ENCODE measurements at regions not wholly inside any gene's neighbourhood (a gene's known extent, or its start where the extent isn't known, plus 50 kb on each side); places are given as distances from the start of the nearest gene placed in this dataset.

DNA sequence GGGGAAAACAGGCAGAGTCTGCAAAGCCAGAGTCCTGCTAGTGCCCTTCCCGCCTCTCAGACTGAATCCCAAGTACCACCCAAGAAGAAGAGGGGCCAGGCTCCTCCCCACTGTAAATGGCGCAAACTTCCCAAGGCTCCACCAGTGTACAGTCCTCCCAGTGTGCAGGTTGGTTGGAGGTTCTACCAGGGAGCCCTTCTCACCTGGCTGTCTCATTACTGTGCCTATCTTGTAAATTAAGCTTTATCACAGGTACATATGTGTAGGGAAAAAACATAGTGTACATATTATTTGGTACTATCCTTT, 189.7 kb downstream of the FSCB start:
- no peaks in the 10 kb centered on the region for H3K36me3 ChIP-seq
- H3K27me3 ChIP-seq = no peaks in the 10 kb centered on the region
- intact Hi-C loops (cut with DNase I) = no loop called here
- TF ChIP-seq, protein P1, sequence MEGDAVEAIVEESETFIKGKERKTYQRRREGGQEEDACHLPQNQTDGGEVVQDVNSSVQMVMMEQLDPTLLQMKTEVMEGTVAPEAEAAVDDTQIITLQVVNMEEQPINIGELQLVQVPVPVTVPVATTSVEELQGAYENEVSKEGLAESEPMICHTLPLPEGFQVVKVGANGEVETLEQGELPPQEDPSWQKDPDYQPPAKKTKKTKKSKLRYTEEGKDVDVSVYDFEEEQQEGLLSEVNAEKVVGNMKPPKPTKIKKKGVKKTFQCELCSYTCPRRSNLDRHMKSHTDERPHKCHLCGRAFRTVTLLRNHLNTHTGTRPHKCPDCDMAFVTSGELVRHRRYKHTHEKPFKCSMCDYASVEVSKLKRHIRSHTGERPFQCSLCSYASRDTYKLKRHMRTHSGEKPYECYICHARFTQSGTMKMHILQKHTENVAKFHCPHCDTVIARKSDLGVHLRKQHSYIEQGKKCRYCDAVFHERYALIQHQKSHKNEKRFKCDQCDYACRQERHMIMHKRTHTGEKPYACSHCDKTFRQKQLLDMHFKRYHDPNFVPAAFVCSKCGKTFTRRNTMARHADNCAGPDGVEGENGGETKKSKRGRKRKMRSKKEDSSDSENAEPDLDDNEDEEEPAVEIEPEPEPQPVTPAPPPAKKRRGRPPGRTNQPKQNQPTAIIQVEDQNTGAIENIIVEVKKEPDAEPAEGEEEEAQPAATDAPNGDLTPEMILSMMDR (IDR thresholded peaks at IDR 0.05) = no peak
- no peak for TF ChIP-seq POLR2A (IDR thresholded peaks at IDR 0.05)
- WGBS, 2 donors = 79 to 86% methylated on average over 2 of the region's 2 CpGs
- H3K4me3 ChIP-seq (replicated peaks in 1 of 3) = no peak overlapping the region
- H3K4me1 ChIP-seq = no peaks in the 10 kb centered on the region
- no peak for DNase-seq
- H3K27ac ChIP-seq = no peak overlapping the region
- no peaks in the 10 kb centered on the region for H3K9me3 ChIP-seq

DNA sequence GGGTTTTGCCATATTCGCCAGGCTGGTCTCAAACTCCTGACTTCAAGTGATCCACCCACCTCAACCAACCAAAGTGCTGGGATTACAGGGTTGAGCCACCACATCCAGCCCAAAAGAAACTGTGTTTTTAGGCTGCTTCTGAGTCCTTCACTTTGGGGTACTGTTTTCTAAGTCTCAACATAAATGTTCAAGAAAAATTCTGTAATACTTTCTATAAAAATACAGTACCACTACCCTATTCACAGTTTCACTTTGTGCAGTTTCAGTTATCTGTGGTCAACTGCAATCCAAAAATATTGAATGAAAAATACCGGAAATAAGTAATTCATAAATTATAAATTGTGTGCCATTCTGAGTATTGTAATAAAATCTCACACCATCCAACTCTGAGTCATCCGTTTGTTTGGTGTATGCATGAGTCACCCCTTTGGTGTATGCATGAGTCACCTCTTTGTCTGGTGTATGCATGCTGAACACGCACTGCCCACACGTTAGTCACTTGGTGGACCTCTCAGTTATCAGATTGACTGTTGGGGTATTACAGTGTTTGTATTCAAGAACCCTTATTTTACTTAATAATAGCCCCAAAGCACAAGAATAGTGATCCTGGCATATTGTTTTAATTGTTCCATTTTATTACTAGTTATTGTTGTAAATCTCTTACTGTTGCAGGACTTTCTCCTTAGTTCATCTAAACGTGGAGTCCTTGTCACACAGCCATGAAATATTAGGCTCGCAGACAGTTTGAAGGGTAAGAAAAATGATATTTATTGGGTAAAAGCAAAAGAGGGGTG, 190.2 kb downstream of the FSCB start:
- 73 to 80% methylated on average over 7 of the region's 7 CpGs for WGBS, 2 donors
- H3K4me1 ChIP-seq = no peaks in the 10 kb centered on the region
- no peak for TF ChIP-seq POLR2A (IDR thresholded peaks at IDR 0.05)
- TF ChIP-seq, protein P1 (IDR thresholded peaks at IDR 0.05) = no peak
- H3K27me3 ChIP-seq = no peaks in the 10 kb centered on the region
- no peak overlapping the region for H3K27ac ChIP-seq
- no peaks in the 10 kb centered on the region for H3K36me3 ChIP-seq
- H3K4me3 ChIP-seq (replicated peaks in 1 of 3) = no peak overlapping the region
- no peak for DNase-seq
- H3K9me3 ChIP-seq = no peaks in the 10 kb centered on the region
- intact Hi-C loops (cut with DNase I) = no loop called here

DNA sequence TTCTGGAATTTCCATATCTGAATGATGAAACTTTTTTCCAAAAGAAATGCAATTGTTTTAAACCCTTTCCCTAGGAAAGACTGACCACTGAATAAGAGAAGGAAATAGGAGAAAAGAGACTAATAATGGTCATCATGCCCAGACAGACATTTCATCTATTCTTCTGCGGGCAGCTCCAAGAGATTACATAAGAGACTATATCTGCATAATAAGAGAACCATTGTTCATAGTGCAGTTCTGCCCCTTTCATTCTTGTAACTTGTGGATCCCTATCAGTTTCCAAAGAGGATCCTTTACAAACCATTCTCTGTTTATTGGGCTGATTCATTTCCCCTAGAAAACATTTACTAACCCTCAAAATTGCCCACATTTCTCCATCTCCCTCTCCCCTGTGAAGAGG, 197.8 kb downstream of the FSCB start:
- 93 to 98% methylated on average over 1 of the region's 1 CpG for WGBS, 2 donors

DNA sequence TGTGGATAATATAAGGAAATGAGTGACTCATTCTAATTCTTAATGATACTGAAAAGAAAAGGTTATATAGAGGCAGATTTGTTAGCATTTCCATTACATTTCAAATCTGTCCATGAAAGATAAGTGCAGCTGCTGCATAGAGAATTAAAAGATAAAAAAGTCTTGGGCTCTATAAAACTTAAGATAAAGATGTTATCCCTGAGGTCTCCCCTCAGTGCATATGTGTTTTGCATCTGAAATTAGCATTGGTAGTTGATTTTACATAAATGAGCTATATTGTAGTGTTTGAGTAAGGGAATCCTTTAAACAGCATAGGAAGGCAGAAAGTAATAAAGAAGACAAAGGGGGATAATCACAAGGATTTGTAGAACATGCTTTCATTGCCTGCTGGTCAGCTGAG, 206.2 kb downstream of the FSCB start:
- DNase-seq = no peak
- H3K9me3 ChIP-seq = no peaks in the 10 kb centered on the region
- no peaks in the 10 kb centered on the region for H3K27me3 ChIP-seq
- H3K4me3 ChIP-seq (replicated peaks in 1 of 3) = no peak overlapping the region
- no peaks in the 10 kb centered on the region for H3K4me1 ChIP-seq
- H3K27ac ChIP-seq = no peak overlapping the region
- intact Hi-C loops (cut with DNase I) = no loop called here
- H3K36me3 ChIP-seq = no peaks in the 10 kb centered on the region
- TF ChIP-seq, protein P1 (IDR thresholded peaks at IDR 0.05) = no peak
- no peak for TF ChIP-seq POLR2A (IDR thresholded peaks at IDR 0.05)

More for the DNA sequence above, 197.8 kb downstream of the FSCB start:
- Histone ChIP-seq H3K27ac (no peak overlapping the region), H3K27me3 (no peaks in the 10 kb centered on the region), H3K9me3 (no peaks in the 10 kb centered on the region), H3K36me3 (no peaks in the 10 kb centered on the region), H3K4me3 (replicated peaks in 1 of 3) (no peak overlapping the region), H3K4me1 (no peaks in the 10 kb centered on the region)
- intact Hi-C loops (cut with DNase I) = no loop called here
- DNase-seq = no peak
- no peak for TF ChIP-seq POLR2A (IDR thresholded peaks at IDR 0.05)
- TF ChIP-seq, protein P1 (IDR thresholded peaks at IDR 0.05) = no peak

DNA sequence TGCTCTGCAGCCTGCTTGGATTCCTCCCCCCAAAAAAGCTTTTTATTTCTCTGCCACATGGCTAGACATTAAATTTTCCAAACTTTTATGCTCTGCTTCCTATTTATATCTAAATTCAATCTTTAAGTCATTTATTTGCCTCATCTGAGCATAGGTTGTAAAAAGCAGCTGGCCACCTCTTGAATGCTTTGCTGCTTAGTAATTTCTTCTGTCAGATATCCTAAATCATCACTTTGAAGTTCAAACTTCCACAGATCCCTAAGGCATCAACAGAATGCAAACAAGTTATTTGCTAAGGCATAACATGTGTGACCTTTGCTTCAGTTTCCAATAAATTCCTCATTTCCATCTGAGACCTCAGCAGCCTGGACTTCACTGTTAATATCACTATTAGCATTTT, 209.6 kb downstream of the FSCB start:
- no peak for DNase-seq

More for the DNA sequence above, 209.6 kb downstream of the FSCB start:
- H3K36me3 ChIP-seq = no peaks in the 10 kb centered on the region
- intact Hi-C loops (cut with DNase I) = no loop called here
- no peak overlapping the region for H3K4me3 ChIP-seq (replicated peaks in 1 of 3)
- peaks cover 3% of the 10 kb centered on the region for H3K9me3 ChIP-seq
- H3K4me1 ChIP-seq = no peaks in the 10 kb centered on the region
- no peak overlapping the region for H3K27ac ChIP-seq
- H3K27me3 ChIP-seq = no peaks in the 10 kb centered on the region
- TF ChIP-seq, protein P1 (IDR thresholded peaks at IDR 0.05) = no peak
- no peak for TF ChIP-seq POLR2A (IDR thresholded peaks at IDR 0.05)

Data from thyroid gland (tissue), 4 donors.